ENCODE measurements at regions not wholly inside any gene's neighbourhood (a gene's known extent, or its start where the extent isn't known, plus 50 kb on each side); places are given as distances from the start of the nearest gene placed in this dataset.

DNA sequence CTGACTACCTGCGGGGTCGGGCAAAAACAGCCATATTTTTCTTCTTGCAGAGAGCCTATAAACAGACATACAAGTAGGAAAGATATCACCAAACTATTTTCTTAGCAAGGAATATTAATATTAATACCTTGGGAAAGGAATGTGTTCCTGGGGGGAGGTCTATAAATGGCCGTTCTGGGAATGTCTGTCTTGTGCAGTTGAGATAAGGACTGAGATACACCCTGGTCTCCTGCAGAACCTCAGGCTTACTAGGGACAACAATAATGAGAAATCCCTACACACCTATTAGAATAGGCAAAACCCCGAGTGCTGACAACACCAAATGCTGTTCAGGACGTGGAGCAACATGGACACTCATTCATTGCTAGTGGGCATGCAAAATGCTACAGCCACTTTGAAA, 297.2 kb downstream of the DRD1 start:
- no peak for TF ChIP-seq POLR2A (IDR thresholded peaks at IDR 0.05; ENCODE audit: low read depth, low read length)
- TF ChIP-seq TAF1 (IDR thresholded peaks at IDR 0.05; ENCODE audit: borderline replicate concordance, low read depth, low read length): no peak
